GM21515 (cell line): ENCODE measurements at regions not wholly inside any gene's neighbourhood (a gene's known extent, or its start where the extent isn't known, plus 50 kb on each side); places are given as distances from the start of the nearest gene placed in this dataset.
"Not testable (repeated sequence)": the region's sequence is repeated elsewhere in the genome, so short reads cannot be mapped to it uniquely, and the experiment has no call there.

Source experiments
- ATAC-seq: cut with Tn5 transposase; IDR thresholded peaks from one replicate; pipeline ENCODE4 v1.9.1; 2021; ENCODE audit not compliant: unreplicated experiment

DNA sequence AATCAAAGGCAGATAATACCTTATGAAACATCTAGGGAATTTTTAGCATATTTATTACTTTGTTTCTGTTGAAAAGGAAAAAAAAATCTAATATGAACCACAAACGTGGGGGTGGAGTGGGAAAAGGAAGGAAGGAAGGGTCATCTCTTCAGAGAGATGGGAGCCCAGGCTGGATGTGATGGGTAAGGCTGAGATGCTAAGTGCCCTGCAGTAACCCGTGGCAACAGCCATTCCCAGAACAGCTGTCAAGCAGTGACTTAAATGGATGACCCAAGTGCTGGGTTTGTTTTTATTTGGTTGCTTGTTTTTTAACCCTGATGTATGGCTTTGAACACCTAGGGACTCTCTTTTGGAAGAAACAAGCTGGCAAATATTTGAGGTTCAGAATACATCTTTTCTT lies 50.7 kb upstream of the KLF7 start:
- ATAC-seq: no peak

- no peak for ATAC-seq
Observed at GRCh38 chr2:207217442-207217841, 51.7 kb upstream of the KLF7 start.

- ATAC-seq: no peak
Observed at GRCh38 chr2:207219081-207219630, 53.4 kb upstream of the KLF7 start.

DNA sequence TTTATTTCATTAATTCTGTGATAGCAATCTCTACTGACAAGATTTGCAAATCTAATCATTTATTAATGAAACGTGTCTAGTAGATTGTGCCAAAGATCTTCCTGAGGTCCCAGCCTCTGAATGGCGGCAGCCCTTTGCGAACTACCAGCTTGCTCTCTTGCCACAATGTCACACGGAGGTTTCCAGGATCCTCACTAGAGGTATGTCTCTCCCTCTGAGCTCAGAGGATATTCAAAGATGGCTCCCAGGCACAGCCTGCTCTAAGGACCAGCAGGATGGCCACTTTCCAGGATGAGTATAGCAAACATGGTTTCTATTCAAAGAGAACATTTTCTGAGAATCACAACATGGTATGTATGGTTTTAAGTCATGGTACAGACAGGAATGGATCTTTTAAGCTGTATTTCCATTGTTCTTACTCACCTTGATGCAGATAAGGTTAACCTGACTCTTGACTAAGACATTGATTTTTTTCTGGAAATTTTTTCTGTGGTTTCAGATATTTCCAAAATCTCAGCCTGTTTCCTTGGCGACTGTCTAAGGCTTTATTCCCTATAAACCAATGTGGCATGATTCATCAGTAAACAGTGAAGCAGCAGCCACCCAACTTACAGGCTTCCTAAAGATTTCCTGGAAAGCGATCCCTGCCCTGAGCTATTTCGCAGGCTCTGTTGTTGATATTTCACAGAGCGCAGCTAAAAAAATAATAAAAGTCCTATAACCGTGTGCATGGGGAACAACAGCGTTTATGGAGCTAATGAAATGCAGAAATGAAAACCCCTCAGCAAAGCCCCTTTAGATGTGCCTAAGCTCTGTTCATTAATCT lies 54.1 kb upstream of the KLF7 start:
- ATAC-seq: no peak

GRCh38 chr2:207221731-207222130 lies 56.0 kb upstream of the KLF7 start:
- ATAC-seq: no peak

DNA sequence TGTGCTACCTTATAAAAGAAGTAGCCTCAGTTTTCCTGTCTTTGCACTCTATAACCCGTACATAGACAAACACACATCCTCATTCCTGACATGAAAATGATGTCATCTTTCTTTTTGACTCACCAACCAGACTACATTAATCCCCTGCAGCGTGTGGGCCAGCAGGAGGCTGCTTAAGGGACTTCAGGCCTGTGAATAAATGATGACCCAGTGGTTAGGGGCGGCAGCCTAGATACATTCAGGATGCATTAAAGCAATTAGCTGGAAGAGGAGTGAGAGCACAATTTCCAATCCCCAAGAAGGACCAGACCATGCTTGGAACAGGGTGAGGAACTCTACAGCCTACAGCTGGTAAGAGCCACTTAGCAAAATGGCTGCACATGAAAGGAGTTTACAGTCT lies 57.3 kb upstream of the KLF7 start:
- peak; percentile 63 for ATAC-seq

DNA sequence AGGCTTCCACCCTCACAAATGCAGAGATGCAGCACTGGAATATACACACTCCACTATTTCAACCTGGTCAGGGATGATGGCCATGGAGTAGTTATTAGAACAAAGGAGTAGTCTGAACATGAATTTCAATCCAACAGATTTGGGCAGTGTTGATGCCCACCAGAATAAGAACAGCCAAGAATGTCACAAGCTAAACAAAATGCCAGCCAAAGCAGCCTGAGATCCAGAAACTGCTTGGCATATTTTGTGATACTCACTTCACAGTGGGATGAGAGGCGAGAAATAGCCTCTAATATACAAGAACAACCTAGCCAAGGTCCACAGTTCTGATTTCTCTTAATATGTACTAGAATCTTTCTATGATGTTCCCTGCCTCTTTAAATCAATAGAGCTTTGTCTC lies 58.6 kb upstream of the KLF7 start:
- no peak for ATAC-seq

DNA sequence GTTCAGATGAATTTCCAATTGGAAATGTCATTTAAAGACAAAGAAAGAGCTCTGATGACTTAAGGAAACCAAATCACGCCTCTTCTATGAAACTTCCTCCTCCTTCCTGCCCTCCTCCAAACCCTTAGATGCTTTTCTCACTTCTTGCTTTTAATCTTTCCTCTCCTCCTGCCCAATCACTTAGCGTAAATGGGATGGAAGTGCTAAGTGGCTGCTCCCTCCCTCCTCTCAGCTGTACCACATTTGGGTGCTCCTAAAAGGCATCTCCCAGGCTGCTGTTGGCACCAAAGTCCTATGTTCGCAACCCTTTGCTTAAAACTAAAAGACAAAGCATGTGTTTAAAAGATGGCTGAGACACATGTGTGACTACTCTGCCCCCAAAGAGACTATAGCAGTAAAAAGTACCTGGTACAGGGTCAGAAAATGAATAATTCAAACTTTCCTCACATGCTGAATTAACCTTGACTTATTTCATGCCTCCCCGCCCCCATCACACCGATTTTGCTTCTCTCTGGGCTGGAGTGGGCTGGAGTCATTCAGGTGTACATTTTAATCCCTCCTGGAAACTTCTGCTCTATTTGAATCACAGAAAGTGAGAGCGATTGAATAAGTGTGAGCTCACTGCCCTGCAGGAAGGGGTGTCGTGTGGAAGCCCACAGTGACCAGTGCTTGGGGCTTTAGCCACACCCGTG lies 59.2 kb upstream of the KLF7 start:
- ATAC-seq: no peak

GRCh38 chr2:207225773-207226172 lies 60.0 kb upstream of the KLF7 start:
- ATAC-seq: no peak

DNA sequence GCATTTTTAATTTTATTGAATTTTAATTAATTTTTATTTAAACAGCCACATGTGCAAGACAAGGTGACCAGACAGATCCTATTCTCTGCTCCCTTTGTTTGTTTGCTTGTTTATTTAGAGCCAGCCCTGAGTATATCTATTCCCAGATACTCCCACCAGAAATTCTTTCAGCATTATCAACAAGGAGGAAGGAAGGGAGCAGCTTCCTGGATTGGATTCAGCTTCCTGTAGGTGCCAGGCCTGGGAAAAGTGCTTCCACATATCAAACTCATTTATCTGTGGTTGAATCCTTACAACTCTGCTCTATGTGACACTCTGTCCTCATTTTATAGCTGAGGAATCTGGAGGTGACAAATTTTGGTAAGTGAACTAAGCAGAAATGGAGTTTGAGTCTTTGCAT lies 60.5 kb upstream of the KLF7 start:
- ATAC-seq: no peak

- ATAC-seq: no peak
Observed at GRCh38 chr2:207226671-207227061, 60.9 kb upstream of the KLF7 start.

DNA sequence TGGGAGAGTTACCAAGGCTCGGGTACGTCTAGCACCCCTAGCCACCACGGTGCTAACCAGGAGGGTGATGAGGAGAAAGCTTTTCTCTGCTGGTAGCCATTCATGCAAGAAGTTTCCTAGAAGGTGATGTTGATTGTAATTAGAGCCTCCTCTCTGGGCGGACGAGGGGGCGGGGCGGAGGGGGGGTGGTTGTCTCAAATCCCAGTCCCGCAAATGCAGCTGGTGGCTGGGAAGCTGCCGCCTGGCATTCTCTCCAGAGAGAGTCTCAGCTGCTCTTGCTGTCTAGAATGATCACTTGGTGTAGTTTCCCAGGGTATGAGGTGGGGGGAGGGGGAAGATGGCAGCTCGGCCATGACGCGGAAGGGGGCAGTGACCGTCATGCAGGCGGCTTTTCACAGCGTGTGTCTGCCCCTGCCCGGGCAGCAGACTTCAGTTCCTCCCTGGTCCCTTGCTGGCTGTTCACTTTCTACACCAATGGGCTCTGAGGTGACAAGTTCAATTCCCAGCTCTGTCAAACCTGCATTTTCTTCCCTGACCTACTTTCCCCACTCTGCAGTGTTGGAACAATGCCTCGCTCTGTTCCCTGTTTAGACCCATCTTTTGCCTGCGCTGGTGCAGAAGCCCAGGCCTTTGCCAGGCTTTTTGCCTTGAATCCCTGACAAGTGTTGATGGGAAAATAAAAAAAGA lies 61.5 kb upstream of the KLF7 start:
- no peak for ATAC-seq

DNA sequence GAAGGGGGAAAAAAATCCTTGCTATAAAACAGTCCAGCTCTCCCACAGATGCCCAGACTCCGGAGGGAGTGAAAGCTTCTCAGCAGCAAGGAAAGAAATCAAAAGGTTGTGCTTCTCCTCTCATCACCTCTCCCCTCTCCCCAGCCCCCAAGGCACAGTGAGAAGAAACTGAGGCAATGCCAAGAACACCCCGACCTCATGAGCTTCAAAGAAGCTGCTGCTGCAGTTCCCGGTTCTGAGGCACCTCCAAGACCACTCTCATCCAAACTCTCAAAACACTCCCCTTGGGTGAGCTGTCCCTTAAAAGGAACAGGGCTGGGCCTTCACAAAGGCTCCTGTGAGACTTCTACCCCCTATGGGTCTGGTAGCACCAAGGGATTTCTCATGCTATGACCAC lies 62.0 kb upstream of the KLF7 start:
- no peak for ATAC-seq

GRCh38 chr2:207228402-207228801 lies 62.7 kb upstream of the KLF7 start:
- ATAC-seq: no peak

GRCh38 chr2:207229161-207229560 lies 63.4 kb upstream of the KLF7 start:
- ATAC-seq: no peak

- no peak for ATAC-seq
Observed at GRCh38 chr2:207230261-207231105, 64.7 kb upstream of the KLF7 start.

DNA sequence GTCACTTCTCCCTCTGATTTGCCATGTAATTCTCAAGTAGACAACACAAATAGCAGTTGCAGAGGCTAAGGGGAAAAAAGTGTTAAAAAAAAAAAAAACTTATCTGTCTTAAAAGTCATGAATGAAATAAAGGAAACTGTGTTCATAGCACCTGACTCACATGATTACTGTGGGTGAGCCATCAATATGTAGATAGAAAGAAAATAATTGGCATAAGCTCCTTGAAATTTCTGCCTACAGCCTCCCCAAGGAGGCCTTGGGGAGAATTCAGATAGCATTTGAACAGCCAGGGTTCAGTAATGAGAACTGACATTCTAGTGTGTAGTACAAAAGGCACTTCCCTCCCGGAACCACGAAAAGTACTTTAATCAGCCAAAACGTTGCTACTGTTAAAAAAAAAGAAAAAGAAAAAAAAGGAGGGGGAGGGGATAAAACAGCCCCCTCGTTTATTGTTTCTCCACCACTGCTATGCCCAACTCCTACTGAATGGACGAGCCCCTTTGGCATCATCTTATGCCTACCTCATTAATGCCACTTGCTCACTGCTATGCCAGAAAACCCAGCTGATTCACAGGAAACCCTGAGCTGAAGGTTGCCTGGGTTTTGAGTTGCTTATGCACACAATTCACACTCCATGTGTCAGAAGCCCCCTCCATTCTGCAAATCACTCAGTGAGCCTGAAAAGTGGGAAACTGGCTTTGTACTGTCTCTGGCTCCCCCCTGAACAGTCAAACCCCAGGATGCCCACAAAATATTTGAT lies 65.5 kb upstream of the KLF7 start:
- ATAC-seq: no peak

DNA sequence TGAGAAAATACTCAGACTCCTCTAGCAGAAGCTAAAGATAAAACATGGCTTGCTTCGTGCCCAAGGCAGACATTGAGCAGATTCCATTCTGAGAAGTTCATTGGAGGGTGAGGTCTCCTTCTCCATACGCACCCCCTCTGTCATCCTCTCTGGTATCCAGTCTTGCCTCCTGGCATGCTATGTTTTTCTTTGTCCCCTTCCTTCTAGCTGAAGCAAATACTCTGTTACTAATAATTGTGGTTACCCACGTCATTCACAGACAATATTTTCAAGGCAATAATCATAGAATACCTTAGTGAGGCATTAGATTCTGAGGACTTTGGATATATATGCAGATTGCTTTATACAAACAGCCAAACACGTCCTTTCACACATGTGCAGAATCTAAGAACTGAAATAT lies 66.2 kb upstream of the KLF7 start:
- ATAC-seq: no peak

- not testable (repeated sequence) for ATAC-seq
Observed at GRCh38 chr2:207233141-207233540, 67.4 kb upstream of the KLF7 start.

GRCh38 chr2:207233731-207234130 lies 68.0 kb upstream of the KLF7 start:
- ATAC-seq: no peak
